ENCODE measurements at regions not wholly inside any gene's neighbourhood (a gene's known extent, or its start where the extent isn't known, plus 50 kb on each side); places are given as distances from the start of the nearest gene placed in this dataset.

DNA sequence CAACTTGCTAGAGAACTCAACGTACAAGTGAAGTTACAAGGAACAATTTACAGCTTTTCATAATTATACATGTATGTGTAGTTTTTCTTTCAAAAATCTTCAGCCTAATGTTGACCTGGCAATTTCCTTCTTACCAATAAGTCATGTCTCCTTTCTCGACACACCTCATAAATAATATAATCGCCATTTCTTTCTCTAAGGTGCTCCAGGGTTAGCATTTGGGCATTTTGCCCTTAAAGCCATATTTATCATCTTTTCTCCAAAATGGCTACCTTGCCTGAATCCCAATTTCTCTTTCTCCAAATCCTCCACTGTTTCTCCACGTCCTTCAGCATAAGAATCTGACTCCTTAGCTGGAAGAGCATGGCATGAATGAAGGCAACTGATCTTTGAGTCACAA, 50.3 kb upstream of the RAB27B start:
- Histone ChIP-seq H3K27me3 (ENCODE audit: control insufficient read depth, low read length) (no peaks in the 10 kb centered on the region), H3F3A (ENCODE audit: control insufficient read depth, insufficient read depth) (no peaks in the 10 kb centered on the region), H3K4me2 (ENCODE audit: low read length) (no peak overlapping the region), H3K79me2 (ENCODE audit: control insufficient read depth, low read length) (no peaks in the 10 kb centered on the region), H3K36me3 (ENCODE audit: control insufficient read depth, low read length) (no peaks in the 10 kb centered on the region), H3K4me1 (ENCODE audit: control insufficient read depth, low read length) (no peaks in the 10 kb centered on the region), H3K27ac (ENCODE audit: low read depth, low read length) (no peak overlapping the region), H3K4me3 (ENCODE audit: low read length) (no peak overlapping the region), H3K9me2 (replicated peaks; ENCODE audit: control insufficient read depth, low read length) (no peaks in the 10 kb centered on the region), H4K20me1 (ENCODE audit: control insufficient read depth, insufficient read depth, low read depth, low read length) (no peaks in the 10 kb centered on the region), H3K9me3 (ENCODE audit: control insufficient read depth, insufficient read depth, low read length) (no peaks in the 10 kb centered on the region)
- TF ChIP-seq, protein P1, sequence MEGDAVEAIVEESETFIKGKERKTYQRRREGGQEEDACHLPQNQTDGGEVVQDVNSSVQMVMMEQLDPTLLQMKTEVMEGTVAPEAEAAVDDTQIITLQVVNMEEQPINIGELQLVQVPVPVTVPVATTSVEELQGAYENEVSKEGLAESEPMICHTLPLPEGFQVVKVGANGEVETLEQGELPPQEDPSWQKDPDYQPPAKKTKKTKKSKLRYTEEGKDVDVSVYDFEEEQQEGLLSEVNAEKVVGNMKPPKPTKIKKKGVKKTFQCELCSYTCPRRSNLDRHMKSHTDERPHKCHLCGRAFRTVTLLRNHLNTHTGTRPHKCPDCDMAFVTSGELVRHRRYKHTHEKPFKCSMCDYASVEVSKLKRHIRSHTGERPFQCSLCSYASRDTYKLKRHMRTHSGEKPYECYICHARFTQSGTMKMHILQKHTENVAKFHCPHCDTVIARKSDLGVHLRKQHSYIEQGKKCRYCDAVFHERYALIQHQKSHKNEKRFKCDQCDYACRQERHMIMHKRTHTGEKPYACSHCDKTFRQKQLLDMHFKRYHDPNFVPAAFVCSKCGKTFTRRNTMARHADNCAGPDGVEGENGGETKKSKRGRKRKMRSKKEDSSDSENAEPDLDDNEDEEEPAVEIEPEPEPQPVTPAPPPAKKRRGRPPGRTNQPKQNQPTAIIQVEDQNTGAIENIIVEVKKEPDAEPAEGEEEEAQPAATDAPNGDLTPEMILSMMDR (IDR thresholded peaks at IDR 0.05; ENCODE audit: low read depth, low read length, poor library complexity, severe bottlenecking) = no peak
- TF ChIP-seq EZH2phosphoT487 (IDR thresholded peaks at IDR 0.05; ENCODE audit: borderline replicate concordance, low read length) = no peak
